AG04450 (cell line): ENCODE measurements at regions not wholly inside any gene's neighbourhood (a gene's known extent, or its start where the extent isn't known, plus 50 kb on each side); places are given as distances from the start of the nearest gene placed in this dataset.
"Not testable (repeated sequence)": the region's sequence is repeated elsewhere in the genome, so short reads cannot be mapped to it uniquely, and the experiment has no call there.

ENCODE experiments used
- CTCF ChIA-PET: fragments of 300-600, 350-600 bp; formaldehyde crosslinking; extraction: SDS; loops from one replicate; lab custom pipeline; 2022; ENCODE audit warnings: antibody characterized with exemption, inconsistent platforms; lab: Charles Lee
- POLR2A ChIA-PET: fragments of 350-600 bp; formaldehyde crosslinking; extraction: SDS; loops from one replicate; lab custom pipeline; 2021; ENCODE audit warnings: antibody characterized with exemption, inconsistent platforms; lab: Yijun Ruan, JAX
- DNase-seq: peaks from one replicate; pipeline ENCODE4 v3.0.0-alpha.2; 2011; ENCODE audit warnings: low read depth, low spot score
- H3K27ac ChIP-seq: one replicate; pipeline ENCODE4 v1.5.1; 2012; ENCODE audit warnings: low read depth, low read length, control low read depth
- H3K27me3 ChIP-seq: one replicate; pipeline ENCODE4 v1.6.0; 2012; ENCODE audit warnings: low read length; ENCODE audit not compliant: control insufficient read depth, insufficient read depth
- H3K4me3 ChIP-seq: 2 replicates; pipeline ENCODE4 v1.5.1; 2011; ENCODE audit warnings: mild to moderate bottlenecking, low read depth, low read length, control low read depth
- H3K9me3 ChIP-seq: 2 replicates; pipeline ENCODE4 v1.5.1; 2012; ENCODE audit warnings: low read length; ENCODE audit not compliant: control insufficient read depth, insufficient read depth
- CTCF ChIP-seq: IDR thresholded peaks from 2 replicates; pipeline ENCODE4 v1.5.1; 2011; ENCODE audit warnings: low read depth, low read length, control low read depth, inconsistent platforms

GRCh38 chr9:129451089-129451656 is 169.7 kb downstream of the C9orf50 start:
- Histone ChIP-seq H3K27ac (no peak overlapping the region), H3K27me3 (no peaks in the 10 kb centered on the region), H3K4me3 (no peak overlapping the region), H3K9me3 (no peaks in the 10 kb centered on the region; the same call in 1 of the 2 replicates)
- ChIA-PET CTCF (interaction anchor here (0.6 kb wide), 1 partner anchor 277 kb away, joined by 6 read pairs; no protein-coding TSS in a partner anchor), POLR2A (no interaction called here)
- DNase-seq = no peak
- TF ChIP-seq CTCF = no peak

- Histone ChIP-seq H3K9me3 (peaks cover 3% of the 10 kb centered on the region), H3K27ac (no peak overlapping the region), H3K4me3 (no peak overlapping the region), H3K27me3 (no peaks in the 10 kb centered on the region)
- ChIA-PET POLR2A (no interaction called here), CTCF (no interaction called here)
- no peak for TF ChIP-seq CTCF
- no peak for DNase-seq
These were observed 171.8 kb downstream of the C9orf50 start for GRCh38 chr9:129449066-129449465.

- no peak for TF ChIP-seq CTCF
- Histone ChIP-seq H3K4me3 (no peak overlapping the region), H3K9me3 (peaks cover 3% of the 10 kb centered on the region), H3K27me3 (peaks cover 4% of the 10 kb centered on the region), H3K27ac (no peak overlapping the region)
- ChIA-PET CTCF (no interaction called here), POLR2A (no interaction called here)
- DNase-seq = no peak
These were observed 173.9 kb downstream of the C9orf50 start for GRCh38 chr9:129446828-129447550.

GRCh38 chr9:129445794-129446306 is 175.1 kb downstream of the C9orf50 start:
- ChIA-PET POLR2A (interaction anchor here (0.7 kb wide), 1 partner anchor 1379 kb away, joined by 6 read pairs; the partner anchor contains the start of gene NAIF1), CTCF (no interaction called here)

GRCh38 chr9:129443515-129444164 is 177.3 kb downstream of the C9orf50 start:
- POLR2A ChIA-PET, H3K9me3 ChIP-seq, H3K27ac ChIP-seq, H3K4me3 ChIP-seq, DNase-seq, H3K27me3 ChIP-seq: not testable (repeated sequence)
- CTCF ChIA-PET = interaction anchor here (0.6 kb wide), 1 partner anchor 61 kb away, joined by 3 read pairs; no protein-coding TSS in a partner anchor

More at GRCh38 chr9:129445794-129446306, 175.1 kb downstream of the C9orf50 start:
- H3K4me3 ChIP-seq = no peak overlapping the region
- peaks cover 3% of the 10 kb centered on the region for H3K9me3 ChIP-seq
- no peak for TF ChIP-seq CTCF
- peaks cover 4% of the 10 kb centered on the region for H3K27me3 ChIP-seq
- H3K27ac ChIP-seq = no peak overlapping the region
- DNase-seq = no peak
